Mesendoderm (in vitro differentiated cells): ENCODE measurements at regions not wholly inside any gene's neighbourhood (a gene's known extent, or its start where the extent isn't known, plus 50 kb on each side); places are given as distances from the start of the nearest gene placed in this dataset.
"Not testable (repeated sequence)": the region's sequence is repeated elsewhere in the genome, so short reads cannot be mapped to it uniquely, and the experiment has no call there.

Source experiments
- DNase-seq: peaks from one replicate; pipeline ENCODE4 v3.0.0; 2013
- H2AK5ac ChIP-seq: 2 replicates; pipeline ENCODE4 v1.6.1; 2013; ENCODE audit warnings: low read length, inconsistent platforms
- H2BK120ac ChIP-seq: 2 replicates; pipeline ENCODE4 v1.6.1; 2013; ENCODE audit warnings: low read depth, mild to moderate bottlenecking, low read length, moderate library complexity, mixed read lengths
- H2BK15ac ChIP-seq: replicated peaks from 2 replicates; pipeline ENCODE4 v1.6.1; 2013; ENCODE audit warnings: low read depth, mild to moderate bottlenecking, moderate library complexity
- H2BK5ac ChIP-seq: 2 replicates; pipeline ENCODE4 v1.6.1; 2013; ENCODE audit warnings: low read length, inconsistent platforms
- H3K18ac ChIP-seq: 2 replicates; pipeline ENCODE4 v1.6.1; 2013; ENCODE audit warnings: mild to moderate bottlenecking, low read length, mixed read lengths
- H3K23ac ChIP-seq: one replicate; pipeline ENCODE4 v1.6.1; 2013; ENCODE audit warnings: low read length
- H3K27ac ChIP-seq: 2 replicates; pipeline ENCODE4 v1.5.1; 2013; ENCODE audit warnings: low read depth, mild to moderate bottlenecking, inconsistent platforms, low read length, moderate library complexity
- H3K27me3 ChIP-seq: 2 replicates; pipeline ENCODE4 v1.6.1; 2013; ENCODE audit warnings: low read length, control low read depth, mild to moderate bottlenecking, inconsistent platforms; ENCODE audit not compliant: insufficient read depth, poor library complexity
- H3K36me3 ChIP-seq: 2 replicates; pipeline ENCODE4 v1.6.1; 2013; ENCODE audit warnings: low read length, inconsistent platforms; ENCODE audit not compliant: control insufficient read depth, insufficient read depth
- H3K4ac ChIP-seq: one replicate; pipeline ENCODE4 v1.6.1; 2013; ENCODE audit warnings: low read depth, mild to moderate bottlenecking, low read length, moderate library complexity
- H3K4me1 ChIP-seq: 2 replicates; pipeline ENCODE4 v1.6.1; 2013; ENCODE audit warnings: low read depth, low read length, inconsistent platforms; ENCODE audit not compliant: control insufficient read depth
- H3K4me2 ChIP-seq: 2 replicates; pipeline ENCODE4 v1.6.1; 2013; ENCODE audit warnings: low read length
- H3K4me3 ChIP-seq: 2 replicates; pipeline ENCODE4 v1.5.1; 2013; ENCODE audit warnings: mild to moderate bottlenecking, low read length
- H3K56ac ChIP-seq: one replicate; pipeline ENCODE4 v1.6.1; 2013; ENCODE audit warnings: low read length
- H3K79me1 ChIP-seq: 2 replicates; pipeline ENCODE4 v1.6.1; 2013; ENCODE audit warnings: low read length, inconsistent platforms
- H3K79me2 ChIP-seq: 2 replicates; pipeline ENCODE4 v1.6.1; 2013; ENCODE audit warnings: mild to moderate bottlenecking, low read length; ENCODE audit not compliant: control insufficient read depth, insufficient read depth
- H3K9ac ChIP-seq: 2 replicates; pipeline ENCODE4 v1.6.1; 2013; ENCODE audit warnings: low read length, inconsistent platforms
- H4K5ac ChIP-seq: one replicate; pipeline ENCODE4 v1.6.1; 2013; ENCODE audit warnings: low read length
- H4K8ac ChIP-seq: one replicate; pipeline ENCODE4 v1.6.1; 2013; ENCODE audit warnings: low read depth, mild to moderate bottlenecking, control low read depth, low read length, moderate library complexity
- WGBS: extraction: QIAGEN DNeasy Blood & Tissue Kit; methylation state at CpG from one replicate; pipeline ENCODE4 v1.1.7; 2013; ENCODE audit warnings: low lambda C conversion rate, missing lambda C conversion rate; ENCODE audit not compliant: insufficient coverage; ENCODE audit errors: extremely low coverage; 5-methylcytosine and 5-hydroxymethylcytosine counted together

DNA sequence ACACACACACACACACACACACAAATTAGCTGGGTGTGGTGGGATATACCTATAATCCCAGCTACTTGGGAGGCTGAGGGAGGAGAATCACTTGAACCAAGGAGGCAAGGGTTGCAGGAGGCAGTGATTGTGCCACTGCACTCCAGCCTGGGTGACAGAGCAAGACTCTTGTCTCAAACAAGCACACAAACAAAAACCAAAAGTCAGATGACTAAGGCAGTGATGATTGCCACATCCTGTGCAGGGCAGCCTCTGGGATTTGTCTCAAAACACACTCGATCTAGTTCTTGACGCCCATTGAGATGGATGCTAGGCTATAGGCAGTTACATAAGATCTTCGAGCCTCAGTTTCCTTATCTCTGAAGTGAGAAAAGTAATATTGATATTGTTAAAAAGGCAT is 183.1 kb upstream of the NOTCH2NLA start:
- not testable (repeated sequence) for H3K4me2 ChIP-seq, H3K23ac ChIP-seq, H2AK5ac ChIP-seq, H3K27ac ChIP-seq, H4K5ac ChIP-seq, H3K56ac ChIP-seq, H3K4me1 ChIP-seq, H3K36me3 ChIP-seq, DNase-seq, H3K79me2 ChIP-seq, H3K9ac ChIP-seq, H3K27me3 ChIP-seq, H3K4me3 ChIP-seq, H3K18ac ChIP-seq, H3K79me1 ChIP-seq, H3K4ac ChIP-seq, H2BK120ac ChIP-seq, H2BK15ac ChIP-seq, H2BK5ac ChIP-seq, H4K8ac ChIP-seq
- no CpG with 5 or more reads among the region's 3 CpGs for WGBS

DNA sequence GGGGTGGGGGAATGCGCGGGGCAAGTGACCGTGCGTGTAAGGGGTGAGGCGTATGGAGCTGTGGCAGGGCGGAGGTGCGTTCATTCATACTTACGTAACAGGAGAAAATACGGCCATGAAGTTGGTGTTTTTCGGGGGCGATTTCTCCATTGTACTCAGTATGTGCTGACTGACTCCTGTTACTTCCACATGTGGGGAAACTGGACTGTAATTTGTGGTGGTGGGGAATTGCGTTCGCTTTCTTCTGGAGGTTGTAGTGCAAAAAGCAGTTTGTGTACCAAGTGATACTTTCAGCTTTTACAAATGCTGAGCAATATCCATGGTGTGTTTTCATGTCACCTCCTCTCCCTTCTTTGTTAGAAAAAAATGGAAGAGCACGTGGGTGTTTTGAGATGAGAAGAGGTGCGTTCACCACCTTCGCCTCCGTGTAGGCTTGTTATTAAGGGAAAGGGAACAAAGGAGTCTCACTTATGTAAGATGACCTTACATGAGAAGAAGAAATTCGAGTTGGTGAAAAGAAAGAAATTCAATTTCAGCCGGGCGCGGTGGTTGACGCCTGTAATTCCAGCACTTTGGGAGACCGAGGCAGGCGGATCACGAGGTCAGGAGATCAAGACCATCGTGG is 181.1 kb upstream of the NOTCH2NLA start:
- H3K4ac ChIP-seq, H4K5ac ChIP-seq, H2AK5ac ChIP-seq, H3K9ac ChIP-seq, H3K23ac ChIP-seq, H3K18ac ChIP-seq, H3K4me1 ChIP-seq, H3K36me3 ChIP-seq, H3K79me1 ChIP-seq, H3K79me2 ChIP-seq, H3K27me3 ChIP-seq, H3K4me2 ChIP-seq, H2BK5ac ChIP-seq, H3K4me3 ChIP-seq, H2BK15ac ChIP-seq, H3K56ac ChIP-seq, H4K8ac ChIP-seq, H2BK120ac ChIP-seq, H3K27ac ChIP-seq: not testable (repeated sequence)
- no CpG with 5 or more reads among the region's 26 CpGs for whole genome bisulfite sequencing
- peak; percentile 98 for DNase-seq

DNA sequence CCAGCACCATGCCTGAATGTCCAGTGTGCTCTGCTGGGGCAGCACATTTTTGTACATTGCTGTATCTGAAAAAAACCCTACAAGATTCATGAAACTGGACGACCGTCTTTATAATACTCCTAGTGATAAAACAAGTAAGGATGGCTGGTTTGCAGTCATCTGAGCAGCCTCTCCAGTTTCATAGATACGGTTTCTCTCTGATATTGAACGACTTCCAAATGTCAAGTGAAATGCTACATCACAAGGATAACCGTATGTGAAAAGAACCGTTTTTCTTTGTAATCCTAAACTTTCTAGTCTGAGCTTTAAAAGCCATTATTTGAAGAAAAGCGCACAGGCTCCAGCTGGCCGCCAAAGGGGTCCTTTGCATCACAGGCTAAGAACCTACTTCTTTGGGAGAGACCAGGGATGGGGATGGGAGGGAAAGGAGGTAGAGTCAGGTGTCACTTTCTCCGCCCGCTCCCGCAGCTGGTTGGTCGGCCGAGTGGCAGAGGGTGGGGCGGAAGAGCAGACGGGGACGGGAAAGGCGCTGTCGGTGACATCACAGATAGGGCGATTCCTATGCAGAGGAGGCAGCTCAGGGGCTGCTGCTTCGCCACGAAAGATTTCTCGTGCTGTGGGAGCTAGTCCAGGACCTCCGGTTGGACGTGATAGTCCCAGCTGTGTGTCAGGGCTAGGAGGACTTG is 180.4 kb upstream of the NOTCH2NLA start:
- H3K4ac ChIP-seq, H2AK5ac ChIP-seq, H4K8ac ChIP-seq, H3K18ac ChIP-seq, H3K4me1 ChIP-seq, H3K9ac ChIP-seq, H3K27me3 ChIP-seq, H4K5ac ChIP-seq, H2BK120ac ChIP-seq, H3K36me3 ChIP-seq, H2BK5ac ChIP-seq, H3K4me3 ChIP-seq, H3K27ac ChIP-seq, H3K79me2 ChIP-seq, H3K56ac ChIP-seq, H3K23ac ChIP-seq, H3K4me2 ChIP-seq, H3K79me1 ChIP-seq, H2BK15ac ChIP-seq: not testable (repeated sequence)
- WGBS, result no CpG with 5 or more reads among the region's 24 CpGs
- peak; percentile 97 for DNase-seq

DNA sequence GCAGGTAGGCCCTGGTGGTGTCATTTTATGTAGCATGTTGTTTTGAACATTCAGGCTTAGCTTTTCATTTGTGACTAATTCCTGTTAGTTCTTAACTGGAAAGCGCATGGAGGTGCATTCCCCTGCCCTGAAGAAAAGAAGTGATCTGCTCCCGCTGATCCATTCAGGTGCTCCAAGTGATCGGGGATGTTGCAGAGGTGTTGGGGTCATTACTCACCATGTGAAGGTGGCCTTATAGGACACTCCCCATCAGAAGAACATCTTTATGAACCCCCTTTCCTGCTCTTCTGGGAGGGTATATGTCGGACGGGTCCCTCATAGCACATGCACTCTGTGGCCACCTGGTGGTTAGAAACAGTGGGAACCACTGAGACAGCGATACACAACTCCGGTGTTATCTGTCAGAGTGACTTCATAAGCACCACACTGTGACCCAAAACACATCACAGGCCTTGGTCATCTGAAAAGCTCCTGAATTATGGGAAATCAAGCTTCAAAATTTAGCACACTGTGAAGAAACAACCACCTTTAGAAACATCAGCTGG is 172.5 kb upstream of the NOTCH2NLA start:
- DNase-seq, result peak; percentile 18
- H3K79me1 ChIP-seq, H3K56ac ChIP-seq, H2AK5ac ChIP-seq, H3K18ac ChIP-seq, H3K23ac ChIP-seq, H2BK5ac ChIP-seq, H3K79me2 ChIP-seq, H2BK120ac ChIP-seq, H3K9ac ChIP-seq, H3K4me1 ChIP-seq, H3K27ac ChIP-seq, H3K4me2 ChIP-seq, H4K8ac ChIP-seq, H3K27me3 ChIP-seq, H4K5ac ChIP-seq, H3K36me3 ChIP-seq, H2BK15ac ChIP-seq, H3K4me3 ChIP-seq, H3K4ac ChIP-seq: not testable (repeated sequence)
- WGBS, result no CpG with 5 or more reads among the region's 7 CpGs

DNA sequence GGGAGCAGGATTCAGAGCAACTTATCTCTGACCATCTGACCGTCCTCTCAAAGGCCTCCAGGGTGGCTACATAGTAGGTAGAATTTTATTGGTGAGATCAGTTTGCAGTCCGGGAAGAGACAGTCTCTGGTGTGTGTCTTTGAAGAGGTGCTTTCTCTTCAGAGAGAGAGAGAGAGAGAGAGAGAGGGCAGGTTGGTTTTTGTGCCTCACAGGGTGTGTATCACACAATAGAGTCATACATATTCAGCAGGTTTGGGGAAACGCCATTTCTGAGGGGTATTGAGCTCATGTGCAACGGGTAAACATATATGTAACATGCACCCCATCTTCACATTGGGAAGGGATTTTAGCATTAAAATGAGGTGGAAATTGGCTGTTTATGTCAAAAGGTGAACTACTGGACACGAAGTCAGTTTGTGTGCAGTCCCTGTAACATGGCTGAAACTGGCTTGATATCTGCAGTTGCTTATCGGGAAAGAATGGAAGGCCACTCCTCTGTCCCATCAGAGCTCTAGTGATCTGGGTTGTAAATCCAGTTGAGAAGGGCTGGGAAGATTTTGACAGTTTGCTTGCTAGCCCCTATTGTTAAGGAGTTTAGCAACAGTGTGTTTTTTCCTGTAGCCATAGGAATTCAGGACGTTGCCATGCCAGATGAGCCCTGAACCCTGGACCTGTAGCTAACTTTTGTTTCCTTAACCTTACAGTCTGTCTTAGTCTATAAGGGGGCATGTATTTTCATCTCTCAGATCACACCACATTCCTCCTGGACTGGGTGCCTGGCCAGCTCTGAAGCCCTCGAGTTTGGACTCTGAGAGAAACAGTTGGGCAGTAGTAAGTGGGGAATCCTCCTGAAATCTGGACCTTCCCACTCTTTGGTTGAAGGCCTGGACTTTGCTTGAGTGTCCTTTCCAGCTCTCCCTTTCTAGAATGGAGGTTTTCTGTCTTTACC is 171.6 kb upstream of the NOTCH2NLA start:
- not testable (repeated sequence) for H3K36me3 ChIP-seq, H4K5ac ChIP-seq, H4K8ac ChIP-seq, H3K9ac ChIP-seq, H3K4me2 ChIP-seq, H3K79me2 ChIP-seq, H3K4ac ChIP-seq, DNase-seq, H2BK5ac ChIP-seq, H3K56ac ChIP-seq, H3K27ac ChIP-seq, H3K27me3 ChIP-seq, H3K79me1 ChIP-seq, H2BK120ac ChIP-seq, H2AK5ac ChIP-seq, H3K18ac ChIP-seq, H3K23ac ChIP-seq, H2BK15ac ChIP-seq, H3K4me1 ChIP-seq, H3K4me3 ChIP-seq
- WGBS, result no CpG with 5 or more reads among the region's 8 CpGs
